ENCODE measurements at regions not wholly inside any gene's neighbourhood (a gene's known extent, or its start where the extent isn't known, plus 50 kb on each side); places are given as distances from the start of the nearest gene placed in this dataset.

- DNase-seq: no peak
Observed at GRCh38 chr5:115402092-115402491, 105.6 kb upstream of the CCDC112 start.

GRCh38 chr5:115398719-115399118, 102.3 kb upstream of the CCDC112 start:
- DNase-seq: no peak

GRCh38 chr5:115396688-115397087, 100.2 kb upstream of the CCDC112 start:
- DNase-seq: no peak

- no peak for DNase-seq
Observed at GRCh38 chr5:115396081-115396480, 99.6 kb upstream of the CCDC112 start.

- DNase-seq: no peak
Observed at GRCh38 chr5:115394531-115394930, 98.1 kb upstream of the CCDC112 start.

GRCh38 chr5:115393239-115393638, 96.8 kb upstream of the CCDC112 start:
- DNase-seq: no peak

- no peak for DNase-seq
Observed at GRCh38 chr5:115392611-115393010, 96.2 kb upstream of the CCDC112 start.

GRCh38 chr5:115391780-115392179, 95.3 kb upstream of the CCDC112 start:
- DNase-seq: no peak

- DNase-seq: no peak
Observed at GRCh38 chr5:115389799-115390382, 93.4 kb upstream of the CCDC112 start.

- DNase-seq: no peak
Observed at GRCh38 chr5:115389034-115389798, 92.8 kb upstream of the CCDC112 start.

GRCh38 chr5:115388240-115388639, 91.8 kb upstream of the CCDC112 start:
- DNase-seq: no peak

GRCh38 chr5:115387816-115388215, 91.4 kb upstream of the CCDC112 start:
- no peak for DNase-seq

- DNase-seq: no peak
Observed at GRCh38 chr5:115386657-115387056, 90.2 kb upstream of the CCDC112 start.

GRCh38 chr5:115384587-115385375, 88.3 kb upstream of the CCDC112 start:
- DNase-seq: no peak

- DNase-seq: no peak
Observed at GRCh38 chr5:115382989-115383388, 86.5 kb upstream of the CCDC112 start.

GRCh38 chr5:115381911-115382662, 85.6 kb upstream of the CCDC112 start:
- DNase-seq: no peak

- DNase-seq: no peak
Observed at GRCh38 chr5:115379622-115380344, 83.3 kb upstream of the CCDC112 start.

- no peak for DNase-seq
Observed at GRCh38 chr5:115378754-115379153, 82.3 kb upstream of the CCDC112 start.

GRCh38 chr5:115377468-115378217, 81.2 kb upstream of the CCDC112 start:
- DNase-seq: no peak

GRCh38 chr5:115375893-115376292, 79.4 kb upstream of the CCDC112 start:
- no peak for DNase-seq

- no peak for DNase-seq
Observed at GRCh38 chr5:115374057-115374775, 77.8 kb upstream of the CCDC112 start.
